OCI-LY3 (cell line): ENCODE measurements at regions not wholly inside any gene's neighbourhood (a gene's known extent, or its start where the extent isn't known, plus 50 kb on each side); places are given as distances from the start of the nearest gene placed in this dataset.
A peak's percentile ranks its signal among the peaks of the same experiment; 100 is the strongest.

Source experiments
- H2AFZ ChIP-seq: fragments of 200-600, 300-600 bp; shearing (Covaris generic); 2 replicates; pipeline ENCODE4 v1.6.0; 2014; ENCODE audit warnings: antibody characterized with exemption, low read depth, low read length
- H3K27ac ChIP-seq: fragments of 200-600, 300-600 bp; sonication (generic); 2 replicates; pipeline ENCODE4 v1.5.1; 2014; ENCODE audit warnings: mild to moderate bottlenecking, low read length, moderate library complexity, mixed read lengths
- H3K27me3 ChIP-seq: fragments of 200-600, 300-600 bp; sonication (generic); 2 replicates; pipeline ENCODE4 v1.6.1; 2014; ENCODE audit warnings: low read depth, low read length, mixed read lengths
- H3K36me3 ChIP-seq: fragments of 200-600, 300-600 bp; sonication (generic); replicated peaks from 2 replicates; pipeline ENCODE3; 2014; ENCODE audit warnings: low read depth, low read length, mixed read lengths
- H3K4me1 ChIP-seq: fragments of 300-600, 200-600 bp; sonication (generic); 2 replicates; pipeline ENCODE4 v1.6.1; 2014; ENCODE audit warnings: low read length, mixed read lengths
- H3K4me2 ChIP-seq: fragments of 200-600, 300-600 bp; sonication (generic); 2 replicates; pipeline ENCODE4 v1.6.1; 2014; ENCODE audit warnings: low read length, mixed read lengths
- H3K4me3 ChIP-seq: fragments of 300-600, 200-600 bp; sonication (generic); 2 replicates; pipeline ENCODE4 v1.5.1; 2014; ENCODE audit warnings: antibody characterized with exemption, mild to moderate bottlenecking, low read length, moderate library complexity
- H3K79me2 ChIP-seq: fragments of 300-600, 200-600 bp; shearing (Covaris generic); 2 replicates; pipeline ENCODE4 v1.6.1; 2014; ENCODE audit warnings: mild to moderate bottlenecking, low read length, mixed read lengths
- H3K9ac ChIP-seq: fragments of 300-600, 200-600 bp; shearing (Covaris generic); 2 replicates; pipeline ENCODE4 v1.6.0; 2014; ENCODE audit warnings: mild to moderate bottlenecking, low read length, moderate library complexity
- H3K9me3 ChIP-seq: fragments of 200-600, 300-600 bp; shearing (Covaris generic); 2 replicates; pipeline ENCODE4 v1.6.1; 2014; ENCODE audit warnings: low read length, mixed read lengths; ENCODE audit not compliant: insufficient read depth
- H4K20me1 ChIP-seq: fragments of 200-600, 300-600 bp; sonication (generic); 2 replicates; pipeline ENCODE4 v1.6.1; 2016; ENCODE audit warnings: low read length, mixed read lengths; ENCODE audit not compliant: insufficient read depth
- CTCF ChIP-seq: fragments of 200-600, 300-600 bp; sonication (generic); IDR thresholded peaks from 2 replicates; pipeline ENCODE4 v1.5.1; 2014; ENCODE audit warnings: antibody characterized with exemption, low read length, low read depth
- EZH2phosphoT487 ChIP-seq: fragments of 200-600 bp; shearing (Covaris generic); IDR thresholded peaks from 2 replicates; pipeline ENCODE4 v1.6.1; 2018; ENCODE audit warnings: antibody characterized with exemption, mixed run types, low read depth

DNA sequence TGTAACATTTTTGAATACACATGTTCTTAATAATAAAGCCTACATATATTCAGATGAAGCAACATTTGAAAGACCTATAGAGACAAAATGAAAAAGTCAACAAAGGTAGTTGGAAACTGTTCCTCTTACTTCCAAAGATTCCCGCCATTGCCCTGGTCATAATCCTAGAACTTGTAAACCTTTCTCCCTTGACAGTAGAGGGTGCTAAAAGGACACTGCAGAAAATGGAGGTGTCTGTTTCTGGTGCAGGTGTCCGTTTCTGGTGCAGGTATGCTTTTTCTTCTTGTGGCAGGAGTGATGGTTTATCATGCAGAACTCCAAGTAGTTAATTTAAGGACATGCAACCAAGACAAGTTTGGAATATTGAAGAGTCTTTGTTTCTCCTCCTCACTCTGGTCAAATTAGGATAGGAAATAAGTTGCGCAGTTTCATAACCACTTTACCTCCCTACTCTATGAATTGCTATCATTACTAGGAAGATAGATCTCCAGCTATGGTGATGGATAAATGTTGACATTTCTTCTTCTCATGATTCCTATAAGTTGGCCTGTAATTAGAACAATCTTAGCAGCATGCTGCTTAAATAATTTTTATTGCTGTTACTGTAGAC is 56.0 kb upstream of the FAM174A start:
- Histone ChIP-seq H2AFZ (no peak overlapping the region), H3K36me3 (no peaks in the 10 kb centered on the region), H3K79me2 (no peaks in the 10 kb centered on the region), H3K27ac (no peak overlapping the region), H3K9me3 (no peaks in the 10 kb centered on the region), H3K4me1 (no peaks in the 10 kb centered on the region), H3K4me2 (peak overlapping the region; percentile 41; the same call in 1 of the 2 replicates), H3K4me3 (no peak overlapping the region), H3K9ac (no peak overlapping the region), H3K27me3 (no peaks in the 10 kb centered on the region), H4K20me1 (no peaks in the 10 kb centered on the region)
- TF ChIP-seq CTCF (peak; percentile 73), EZH2phosphoT487 (no peak)

GRCh38 chr5:100472091-100472490 is 63.1 kb upstream of the FAM174A start:
- H4K20me1 ChIP-seq, result no peaks in the 10 kb centered on the region
- TF ChIP-seq CTCF, result no peak
- TF ChIP-seq EZH2phosphoT487, result no peak
- H3K9ac ChIP-seq, result no peak overlapping the region
- no peaks in the 10 kb centered on the region for H3K79me2 ChIP-seq
- no peak overlapping the region for H2AFZ ChIP-seq
- no peaks in the 10 kb centered on the region for H3K27me3 ChIP-seq
- H3K27ac ChIP-seq, result no peak overlapping the region
- no peaks in the 10 kb centered on the region for H3K9me3 ChIP-seq
- no peak overlapping the region for H3K4me2 ChIP-seq
- H3K36me3 ChIP-seq, result no peaks in the 10 kb centered on the region
- no peak overlapping the region for H3K4me3 ChIP-seq
- peaks cover 12% of the 10 kb centered on the region for H3K4me1 ChIP-seq

GRCh38 chr5:100469767-100470166 is 65.4 kb upstream of the FAM174A start:
- H3K9me3 ChIP-seq, result no peaks in the 10 kb centered on the region
- H3K27ac ChIP-seq, result no peak overlapping the region; the same call in 1 of the 2 replicates
- no peaks in the 10 kb centered on the region for H4K20me1 ChIP-seq
- no peak overlapping the region for H3K4me3 ChIP-seq
- peak overlapping the region; percentile 36 for H3K4me2 ChIP-seq
- no peaks in the 10 kb centered on the region for H3K79me2 ChIP-seq
- H3K36me3 ChIP-seq, result no peaks in the 10 kb centered on the region
- no peak overlapping the region for H3K9ac ChIP-seq
- H3K4me1 ChIP-seq, result peaks cover 22% of the 10 kb centered on the region
- TF ChIP-seq EZH2phosphoT487 (no peak), CTCF (no peak)
- H3K27me3 ChIP-seq, result no peaks in the 10 kb centered on the region
- H2AFZ ChIP-seq, result no peak overlapping the region

- peaks cover 10% of the 10 kb centered on the region for H3K4me1 ChIP-seq
- H3K9me3 ChIP-seq, result no peaks in the 10 kb centered on the region
- H3K79me2 ChIP-seq, result no peaks in the 10 kb centered on the region
- no peak overlapping the region for H3K27ac ChIP-seq
- no peak overlapping the region for H3K4me2 ChIP-seq
- no peaks in the 10 kb centered on the region for H4K20me1 ChIP-seq
- no peak overlapping the region for H3K9ac ChIP-seq
- H3K4me3 ChIP-seq, result no peak overlapping the region
- H3K36me3 ChIP-seq, result no peaks in the 10 kb centered on the region
- no peaks in the 10 kb centered on the region for H3K27me3 ChIP-seq
- no peak overlapping the region for H2AFZ ChIP-seq
- TF ChIP-seq EZH2phosphoT487 (no peak), CTCF (no peak)
Observed at GRCh38 chr5:100464418-100464817, 70.8 kb upstream of the FAM174A start.
